ENCODE measurements at regions not wholly inside any gene's neighbourhood (a gene's known extent, or its start where the extent isn't known, plus 50 kb on each side); places are given as distances from the start of the nearest gene placed in this dataset.

DNA sequence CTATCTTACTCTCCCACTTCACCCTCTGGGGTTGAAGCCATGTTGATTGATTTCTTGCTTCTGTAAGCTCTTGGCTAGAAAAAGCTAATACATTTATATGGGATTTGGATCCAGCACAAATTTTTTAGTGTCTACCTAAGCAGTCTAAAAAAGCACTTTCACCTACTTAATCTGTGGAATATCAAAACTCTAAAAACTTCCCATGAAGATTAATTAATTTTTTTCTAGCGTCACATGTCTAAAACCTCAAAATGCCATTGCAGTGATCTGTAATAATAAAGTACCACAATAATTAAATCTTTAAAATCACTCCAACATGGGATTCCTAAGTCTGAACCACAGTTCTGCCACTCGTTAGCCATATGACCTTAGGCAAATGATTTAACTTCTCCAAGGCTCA, 180.1 kb downstream of the EN1 start:
- TF ChIP-seq, protein P1, sequence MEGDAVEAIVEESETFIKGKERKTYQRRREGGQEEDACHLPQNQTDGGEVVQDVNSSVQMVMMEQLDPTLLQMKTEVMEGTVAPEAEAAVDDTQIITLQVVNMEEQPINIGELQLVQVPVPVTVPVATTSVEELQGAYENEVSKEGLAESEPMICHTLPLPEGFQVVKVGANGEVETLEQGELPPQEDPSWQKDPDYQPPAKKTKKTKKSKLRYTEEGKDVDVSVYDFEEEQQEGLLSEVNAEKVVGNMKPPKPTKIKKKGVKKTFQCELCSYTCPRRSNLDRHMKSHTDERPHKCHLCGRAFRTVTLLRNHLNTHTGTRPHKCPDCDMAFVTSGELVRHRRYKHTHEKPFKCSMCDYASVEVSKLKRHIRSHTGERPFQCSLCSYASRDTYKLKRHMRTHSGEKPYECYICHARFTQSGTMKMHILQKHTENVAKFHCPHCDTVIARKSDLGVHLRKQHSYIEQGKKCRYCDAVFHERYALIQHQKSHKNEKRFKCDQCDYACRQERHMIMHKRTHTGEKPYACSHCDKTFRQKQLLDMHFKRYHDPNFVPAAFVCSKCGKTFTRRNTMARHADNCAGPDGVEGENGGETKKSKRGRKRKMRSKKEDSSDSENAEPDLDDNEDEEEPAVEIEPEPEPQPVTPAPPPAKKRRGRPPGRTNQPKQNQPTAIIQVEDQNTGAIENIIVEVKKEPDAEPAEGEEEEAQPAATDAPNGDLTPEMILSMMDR (IDR thresholded peaks at IDR 0.05; ENCODE audit: low read depth, low read length): no peak
- no peak for DNase-seq (ENCODE audit: low read depth in 2 of 2)

DNA sequence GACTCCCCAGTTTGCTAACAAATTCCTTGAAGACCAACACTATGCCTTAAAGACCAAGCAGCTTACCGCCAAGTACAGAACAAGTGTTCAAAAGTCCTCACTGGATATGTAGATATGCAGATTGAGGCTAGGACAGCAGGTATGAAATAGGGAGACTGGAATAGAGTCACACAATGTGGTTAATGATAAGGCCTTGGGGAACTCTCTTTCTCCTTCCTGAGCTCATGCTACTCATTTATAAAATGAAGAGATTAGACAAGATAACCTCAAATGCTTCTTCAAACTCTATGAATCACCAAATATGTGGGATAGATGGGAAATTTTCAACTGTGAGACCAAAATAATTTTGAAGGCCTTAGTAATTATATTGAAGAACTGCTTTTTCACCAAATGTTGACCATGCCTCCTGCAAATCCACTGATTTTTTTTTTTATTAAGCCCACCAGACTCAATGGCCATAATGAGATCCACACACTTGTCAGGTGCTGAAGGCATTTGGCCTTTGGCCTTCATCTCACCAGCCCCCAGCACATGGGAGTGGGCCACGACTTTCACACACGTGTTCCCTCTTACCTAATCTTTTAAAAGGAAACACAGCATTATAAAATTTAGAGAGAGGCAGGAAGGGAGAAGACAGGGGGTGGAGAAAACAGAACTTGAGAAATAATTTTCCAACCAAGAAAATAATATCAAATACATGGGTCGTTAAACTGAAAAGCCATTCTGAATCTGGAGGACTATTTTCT, 181.5 kb downstream of the EN1 start:
- TF ChIP-seq, protein P1 (IDR thresholded peaks at IDR 0.05; ENCODE audit: low read depth, low read length): no peak
- DNase-seq (ENCODE audit: low read depth in 2 of 2): no peak
- no peak overlapping the region for H3K4me3 ChIP-seq (replicated peaks in 1 of 2; ENCODE audit: low read depth in 2 of 2, low read length in 2 of 2)

More for the DNA sequence above, 180.1 kb downstream of the EN1 start:
- H3K4me3 ChIP-seq (replicated peaks in 1 of 2; ENCODE audit: low read depth in 2 of 2, low read length in 2 of 2): no peak overlapping the region

DNA sequence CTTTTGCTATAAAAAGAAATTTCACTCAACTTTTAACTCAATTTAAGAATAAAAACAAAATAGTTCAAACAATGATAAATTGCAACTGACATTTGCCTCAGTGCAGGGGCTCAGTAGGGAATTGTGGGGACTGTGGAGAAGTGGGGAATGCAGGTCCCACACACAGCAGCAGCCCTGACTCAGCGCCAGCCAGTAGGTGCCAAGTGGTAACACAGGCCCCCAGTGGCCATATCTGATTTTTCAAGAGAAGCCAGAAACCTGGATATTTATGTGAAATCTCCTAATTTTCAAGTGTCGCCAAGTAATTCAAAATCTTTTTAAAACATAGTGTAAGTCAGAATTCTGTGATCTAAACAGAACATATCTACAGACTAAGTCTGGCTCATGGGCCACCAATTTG, 186.3 kb downstream of the EN1 start:
- TF ChIP-seq, protein P1 (IDR thresholded peaks at IDR 0.05; ENCODE audit: low read depth, low read length): no peak
- no peak overlapping the region for H3K4me3 ChIP-seq (replicated peaks in 1 of 2; ENCODE audit: low read depth in 2 of 2, low read length in 2 of 2)
- DNase-seq (ENCODE audit: low read depth in 2 of 2): no peak

DNA sequence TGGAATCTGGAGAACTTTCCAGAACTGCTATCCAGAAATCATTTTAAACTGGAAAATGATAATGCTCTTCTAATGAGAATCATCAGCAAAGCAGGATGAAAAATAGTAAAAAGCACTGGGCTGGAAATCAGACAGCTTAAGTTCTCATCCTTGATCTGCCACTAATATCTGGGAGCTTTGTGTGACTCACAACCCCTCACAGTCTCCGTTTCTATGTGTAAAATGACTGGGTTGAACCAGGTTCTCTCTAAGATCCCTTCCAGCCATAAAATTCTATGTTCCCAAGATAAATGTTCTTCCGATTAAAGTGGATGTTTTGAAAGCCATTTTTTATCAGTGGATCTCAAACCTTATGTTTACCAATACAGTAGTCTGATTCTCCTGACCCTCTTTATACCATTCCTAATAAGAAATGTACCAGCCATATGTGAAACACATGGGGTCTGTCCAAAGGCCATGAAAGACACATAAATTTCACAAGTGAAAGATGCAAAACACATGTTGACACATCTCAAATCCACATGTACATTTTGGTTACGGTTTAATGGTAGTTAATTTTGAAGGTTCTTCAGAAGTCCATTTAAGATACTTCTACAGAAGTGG, 188.8 kb downstream of the EN1 start:
- TF ChIP-seq, protein P1 (IDR thresholded peaks at IDR 0.05; ENCODE audit: low read depth, low read length): no peak
- H3K4me3 ChIP-seq (replicated peaks in 1 of 2; ENCODE audit: low read depth in 2 of 2, low read length in 2 of 2): no peak overlapping the region
- no peak for DNase-seq (ENCODE audit: low read depth in 2 of 2)

DNA sequence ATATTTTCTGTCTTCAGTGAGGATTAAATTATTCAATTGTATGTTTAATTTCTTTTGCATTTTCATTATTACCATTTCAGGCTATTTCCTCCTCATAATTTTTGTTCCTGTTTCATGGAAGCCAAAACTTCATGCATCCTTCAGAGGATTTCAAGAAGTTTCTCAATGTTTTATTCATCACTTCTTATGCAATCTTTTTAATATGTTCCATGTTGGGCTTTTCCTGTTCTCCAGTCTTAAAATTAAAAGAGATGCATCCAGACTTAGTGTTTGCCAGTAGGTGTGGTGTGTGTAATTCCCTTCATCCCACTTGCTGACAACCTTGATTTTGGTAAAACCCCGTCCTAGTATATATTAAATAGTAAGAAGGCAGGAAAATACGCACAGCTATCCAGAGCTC, 190.0 kb downstream of the EN1 start:
- H3K4me3 ChIP-seq (replicated peaks in 1 of 2; ENCODE audit: low read depth in 2 of 2, low read length in 2 of 2): no peak overlapping the region
- TF ChIP-seq, protein P1 (IDR thresholded peaks at IDR 0.05; ENCODE audit: low read depth, low read length): no peak
- peak in 1 of 2 donors; percentile 27 for DNase-seq (ENCODE audit: low read depth in 2 of 2)

DNA sequence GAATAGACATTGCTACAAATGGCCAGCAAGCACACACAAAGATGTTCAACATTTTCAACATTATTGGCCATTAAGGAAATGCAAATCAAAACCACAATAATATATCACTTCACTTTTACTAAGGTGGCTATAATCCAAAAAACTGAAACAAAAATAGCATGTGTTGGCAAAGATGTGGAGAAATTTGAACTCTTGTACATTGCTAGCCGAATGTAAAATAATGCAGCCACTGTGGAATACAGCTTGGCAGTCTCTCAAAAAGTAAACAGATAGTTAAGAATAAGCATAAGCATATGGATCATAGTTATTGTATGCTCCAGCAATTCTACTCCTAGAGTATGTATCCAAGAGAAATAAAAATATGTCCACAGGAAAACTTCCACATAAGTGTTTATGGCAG, 192.5 kb downstream of the EN1 start:
- H3K4me3 ChIP-seq (replicated peaks in 1 of 2; ENCODE audit: low read depth in 2 of 2, low read length in 2 of 2): no peak overlapping the region
- TF ChIP-seq, protein P1 (IDR thresholded peaks at IDR 0.05; ENCODE audit: low read depth, low read length): no peak
- DNase-seq (ENCODE audit: low read depth in 2 of 2): peak; percentile 20 to 58

Measured in cardiac fibroblast (primary cell).